CD14-positive monocyte (primary cell): ENCODE measurements at regions not wholly inside any gene's neighbourhood (a gene's known extent, or its start where the extent isn't known, plus 50 kb on each side); places are given as distances from the start of the nearest gene placed in this dataset.

ENCODE experiments used
- DNase-seq, 3 donors: peaks; one replicate each; pipeline ENCODE4 v3.0.0-alpha.2; 2011 to 2022
- H2AFZ ChIP-seq: 2 replicates; pipeline ENCODE4 v1.6.0; 2012; ENCODE audit warnings: mild to moderate bottlenecking, low read depth, low read length, inconsistent platforms; ENCODE audit not compliant: insufficient read depth, poor library complexity, severe bottlenecking
- H3K27ac ChIP-seq, 2 donors: 1 replicate in 1 of 2; 2 replicates in 1 of 2; pipeline ENCODE4 v1.5.1; 2012 to 2013; ENCODE audit warnings: low read length in 2 of 2, control low read depth in 1 of 2, inconsistent platforms in 1 of 2, low read depth in 1 of 2, mild to moderate bottlenecking in 1 of 2
- H3K27me3 ChIP-seq, 2 donors: one replicate each; pipeline versions ENCODE4 v1.6.0 to v1.6.1; 2011 to 2013; ENCODE audit warnings: low read length in 2 of 2; ENCODE audit not compliant: control insufficient read depth in 2 of 2, insufficient read depth in 2 of 2
- H3K36me3 ChIP-seq, 2 donors: replicated peaks in 1 of 2; 1 replicate in 1 of 2; 2 replicates in 1 of 2; pipeline versions ENCODE4 v1.5.1 to v1.6.1; 2012 to 2013; ENCODE audit warnings: low read length in 2 of 2, control low read depth in 1 of 2, inconsistent platforms in 1 of 2, mild to moderate bottlenecking in 1 of 2; ENCODE audit not compliant: insufficient read depth in 2 of 2, control insufficient read depth in 1 of 2
- H3K4me1 ChIP-seq, 2 donors: 1 replicate in 1 of 2; 2 replicates in 1 of 2; pipeline versions ENCODE4 v1.5.1 to v1.6.1; 2012 to 2013; ENCODE audit warnings: low read length in 2 of 2, control low read depth in 1 of 2, inconsistent platforms in 1 of 2, mild to moderate bottlenecking in 1 of 2, moderate library complexity in 1 of 2; ENCODE audit not compliant: insufficient read depth in 2 of 2, control insufficient read depth in 1 of 2
- H3K4me2 ChIP-seq: replicated peaks from 2 replicates; pipeline ENCODE3; 2012; ENCODE audit warnings: low read length, moderate library complexity, mild to moderate bottlenecking; ENCODE audit not compliant: poor library complexity, severe bottlenecking; ENCODE audit errors: extremely low read depth
- H3K4me3 ChIP-seq, 3 experiments: fragments of 200-600 bp in 1 of 3; sonication (generic) in 1 of 3; replicated peaks in 1 of 3; 1 replicate in 2 of 3; 2 replicates in 1 of 3; pipeline ENCODE4 v1.5.1; 2011 to 2013; ENCODE audit warnings: low read length in 3 of 3, mild to moderate bottlenecking in 3 of 3, control low read depth in 2 of 3, low read depth in 2 of 3, inconsistent platforms in 1 of 3, moderate library complexity in 1 of 3
- H3K79me2 ChIP-seq: 2 replicates; pipeline ENCODE4 v1.6.0; 2012; ENCODE audit warnings: mild to moderate bottlenecking, control low read depth, inconsistent platforms, low read length, moderate library complexity; ENCODE audit not compliant: insufficient read depth
- H3K9ac ChIP-seq: 2 replicates; pipeline ENCODE4 v1.6.0; 2017; ENCODE audit warnings: low read length, mild to moderate bottlenecking; ENCODE audit not compliant: insufficient read depth, poor library complexity, severe bottlenecking
- H3K9me3 ChIP-seq, 2 donors: replicated peaks in 1 of 2; 1 replicate in 1 of 2; 2 replicates in 1 of 2; pipeline versions ENCODE4 v1.5.1 to v1.6.1; 2012 to 2013; ENCODE audit warnings: low read length in 2 of 2, control low read depth in 1 of 2; ENCODE audit not compliant: control insufficient read depth in 1 of 2, insufficient read depth in 1 of 2
- H4K20me1 ChIP-seq: 2 replicates; pipeline ENCODE4 v1.6.0; 2012; ENCODE audit warnings: mild to moderate bottlenecking, low read length, control low read depth, moderate library complexity; ENCODE audit not compliant: insufficient read depth
- H3K27ac Mint-ChIP-seq, 7 donors: one replicate each; pipeline ENCODE4 v1.8.0; 2020; ENCODE audit warnings: mild to moderate bottlenecking in 7 of 7, mixed read lengths in 7 of 7, moderate library complexity in 6 of 7, inconsistent platforms in 2 of 7
- H3K27me3 Mint-ChIP-seq, 3 donors: one replicate each; pipeline ENCODE4 v1.8.0; 2021 to 2022; ENCODE audit warnings: low read depth in 3 of 3, mild to moderate bottlenecking in 3 of 3, mixed read lengths in 3 of 3, moderate library complexity in 3 of 3, inconsistent platforms in 1 of 3
- H3K36me3 Mint-ChIP-seq, 2 donors: one replicate each; pipeline ENCODE4 v1.8.0; 2020; ENCODE audit warnings: mixed read lengths in 2 of 2, inconsistent platforms in 1 of 2, mild to moderate bottlenecking in 1 of 2
- H3K4me1 Mint-ChIP-seq: one replicate; pipeline ENCODE4 v1.8.0; 2020; ENCODE audit warnings: mild to moderate bottlenecking, mixed read lengths
- H3K4me3 Mint-ChIP-seq, 2 donors: one replicate each; pipeline ENCODE4 v1.8.0; 2020; ENCODE audit warnings: mild to moderate bottlenecking in 2 of 2, mixed read lengths in 2 of 2, moderate library complexity in 1 of 2
- H3K9me3 Mint-ChIP-seq, 7 donors: one replicate each; pipeline ENCODE4 v1.8.0; 2020 to 2022; ENCODE audit warnings: mixed read lengths in 7 of 7, mild to moderate bottlenecking in 6 of 7, moderate library complexity in 6 of 7, inconsistent platforms in 2 of 7
- WGBS: methylation state at CpG from one replicate; pipeline ENCODE4 v1.1.5; 2013; ENCODE audit warnings: missing lambda C conversion rate; ENCODE audit not compliant: insufficient coverage; 5-methylcytosine and 5-hydroxymethylcytosine counted together
- intact Hi-C, 2 donors: fragments of 100-400 bp; cut with micrococcal nuclease; formaldehyde crosslinking; loops; one replicate each; pipeline versions ENCODE4 v1.15.0 to v1.15.1; 2023
- TF ChIP-seq, protein P1 (sequence below): fragments of 200-600 bp; IDR thresholded peaks from one replicate; pipeline ENCODE4 v1.8.0; 2022; ENCODE audit warnings: antibody characterized with exemption, mild to moderate bottlenecking

DNA sequence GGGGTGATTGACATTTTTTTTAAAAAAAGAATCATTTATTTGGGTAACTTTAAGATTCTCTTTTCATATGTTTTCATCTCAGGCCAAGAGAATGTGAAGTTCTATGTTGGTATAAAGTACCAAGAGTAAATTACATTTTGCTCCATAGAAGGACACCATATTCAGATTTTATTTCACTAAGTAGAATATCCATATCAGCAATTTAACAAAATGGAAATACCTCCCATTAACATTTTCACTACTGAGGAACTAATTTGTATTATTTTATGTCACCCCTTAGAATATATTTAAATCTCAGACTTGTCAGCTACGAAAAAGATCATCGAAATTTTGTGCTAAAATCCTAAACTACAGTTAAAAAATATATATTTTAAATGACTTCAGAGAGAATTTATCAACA is 274.3 kb downstream of the SEMA3D start:
- no peaks in the 10 kb centered on the region for H3K79me2 ChIP-seq
- H3K27ac Mint-ChIP-seq, result no peak overlapping the region
- H3K27me3 Mint-ChIP-seq, result peaks cover 0 to 3% (median 0%) of the 10 kb centered on the region in 3 donors
- H3K27ac ChIP-seq, result no peak overlapping the region
- no peaks in the 10 kb centered on the region for H3K4me1 Mint-ChIP-seq
- no peak overlapping the region for H2AFZ ChIP-seq
- DNase-seq, result no peak
- intact Hi-C loops, result no loop called here
- H3K4me1 ChIP-seq, result no peaks in the 10 kb centered on the region
- peaks cover 0 to 4% (median 2%) of the 10 kb centered on the region in 7 donors for H3K9me3 Mint-ChIP-seq
- no peaks in the 10 kb centered on the region for H3K27me3 ChIP-seq
- no peak overlapping the region for H3K4me3 Mint-ChIP-seq
- peaks cover 0 to 3% of the 10 kb centered on the region in 2 donors for H3K9me3 ChIP-seq
- no peak overlapping the region for H3K9ac ChIP-seq
- TF ChIP-seq, protein P1, sequence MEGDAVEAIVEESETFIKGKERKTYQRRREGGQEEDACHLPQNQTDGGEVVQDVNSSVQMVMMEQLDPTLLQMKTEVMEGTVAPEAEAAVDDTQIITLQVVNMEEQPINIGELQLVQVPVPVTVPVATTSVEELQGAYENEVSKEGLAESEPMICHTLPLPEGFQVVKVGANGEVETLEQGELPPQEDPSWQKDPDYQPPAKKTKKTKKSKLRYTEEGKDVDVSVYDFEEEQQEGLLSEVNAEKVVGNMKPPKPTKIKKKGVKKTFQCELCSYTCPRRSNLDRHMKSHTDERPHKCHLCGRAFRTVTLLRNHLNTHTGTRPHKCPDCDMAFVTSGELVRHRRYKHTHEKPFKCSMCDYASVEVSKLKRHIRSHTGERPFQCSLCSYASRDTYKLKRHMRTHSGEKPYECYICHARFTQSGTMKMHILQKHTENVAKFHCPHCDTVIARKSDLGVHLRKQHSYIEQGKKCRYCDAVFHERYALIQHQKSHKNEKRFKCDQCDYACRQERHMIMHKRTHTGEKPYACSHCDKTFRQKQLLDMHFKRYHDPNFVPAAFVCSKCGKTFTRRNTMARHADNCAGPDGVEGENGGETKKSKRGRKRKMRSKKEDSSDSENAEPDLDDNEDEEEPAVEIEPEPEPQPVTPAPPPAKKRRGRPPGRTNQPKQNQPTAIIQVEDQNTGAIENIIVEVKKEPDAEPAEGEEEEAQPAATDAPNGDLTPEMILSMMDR, result no peak
- no peaks in the 10 kb centered on the region for H4K20me1 ChIP-seq
- no peak overlapping the region for H3K4me3 ChIP-seq
- no CpG with 5 or more reads among the region's 2 CpGs for WGBS
- no peak overlapping the region for H3K4me2 ChIP-seq
- no peaks in the 10 kb centered on the region for H3K36me3 Mint-ChIP-seq
- no peaks in the 10 kb centered on the region for H3K36me3 ChIP-seq

- Mint-ChIP-seq H3K4me3 (no peak overlapping the region), H3K27ac (no peak overlapping the region), H3K27me3 (peaks cover 0 to 3% (median 0%) of the 10 kb centered on the region in 3 donors), H3K36me3 (no peaks in the 10 kb centered on the region), H3K9me3 (peaks cover 0 to 4% (median 2%) of the 10 kb centered on the region in 7 donors), H3K4me1 (no peaks in the 10 kb centered on the region)
- no peaks in the 10 kb centered on the region for H3K36me3 ChIP-seq
- H3K79me2 ChIP-seq, result no peaks in the 10 kb centered on the region
- no peak for DNase-seq
- H3K9me3 ChIP-seq, result peaks cover 0 to 2% of the 10 kb centered on the region in 2 donors
- no peaks in the 10 kb centered on the region for H4K20me1 ChIP-seq
- H3K4me3 ChIP-seq, result no peak overlapping the region
- H3K4me1 ChIP-seq, result no peaks in the 10 kb centered on the region
- no peak overlapping the region for H3K4me2 ChIP-seq
- no peak overlapping the region for H3K9ac ChIP-seq
- no peaks in the 10 kb centered on the region for H3K27me3 ChIP-seq
- TF ChIP-seq, protein P1, result no peak
- no peak overlapping the region for H3K27ac ChIP-seq
- H2AFZ ChIP-seq, result no peak overlapping the region
- intact Hi-C loops, result no loop called here
Observed at GRCh38 chr7:84912018-84912417, 274.8 kb downstream of the SEMA3D start.
